ENCODE measurements at regions not wholly inside any gene's neighbourhood (a gene's known extent, or its start where the extent isn't known, plus 50 kb on each side); places are given as distances from the start of the nearest gene placed in this dataset.

DNA sequence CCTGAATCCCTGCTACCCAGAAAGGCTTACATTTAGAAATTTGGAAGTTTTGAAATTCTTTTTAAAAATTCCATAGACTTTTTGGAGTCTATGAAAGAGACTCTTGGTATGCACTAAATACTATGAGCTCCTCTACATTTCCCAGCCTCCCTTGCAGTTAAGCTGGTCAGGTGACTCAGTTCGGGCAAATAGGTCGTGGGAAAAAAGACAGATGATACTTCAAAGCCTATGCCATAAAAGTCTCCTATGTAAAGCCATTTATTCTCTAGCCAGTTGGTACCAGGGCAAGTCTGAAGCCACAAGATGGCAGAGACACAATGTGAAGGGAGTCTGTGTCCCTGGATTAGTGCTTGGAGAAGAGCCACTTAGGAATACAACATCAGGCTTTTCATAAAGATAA is 101.8 kb downstream of the BOD1 start:
- Histone ChIP-seq H3K27ac (ENCODE audit: insufficient read depth in 1 of 2, low read depth in 1 of 2, low read length in 2 of 2, poor library complexity in 1 of 2, severe bottlenecking in 2 of 2) (no peak overlapping the region), H3K27me3 (replicated peaks in 2 of 5; ENCODE audit: control insufficient read depth in 4 of 5, insufficient read depth in 5 of 5, low read length in 4 of 5) (peaks cover 4 to 16% (median 14%) of the 10 kb centered on the region in 5 experiments), H3K9me3 (ENCODE audit: control extremely low read depth in 1 of 5, control insufficient read depth in 4 of 5, insufficient read depth in 2 of 5, low read depth in 1 of 5, low read length in 4 of 5) (peaks cover 0 to 4% (median 0%) of the 10 kb centered on the region in 5 experiments), H3K36me3 (ENCODE audit: control insufficient read depth in 4 of 4, insufficient read depth in 4 of 4, low read length in 3 of 4) (no peaks in the 10 kb centered on the region), H3K4me3 (ENCODE audit: control insufficient read depth in 1 of 7, extremely low read depth in 1 of 7, insufficient read depth in 4 of 7, low read depth in 2 of 7, low read length in 6 of 7) (no peak overlapping the region), H3K4me1 (ENCODE audit: control extremely low read depth in 1 of 4, control insufficient read depth in 4 of 4, insufficient read depth in 4 of 4, low read length in 3 of 4) (no peaks in the 10 kb centered on the region)
- ChIA-PET POLR2A (no interaction called here), CTCF (interaction anchor here (1.2 kb wide), 1 partner anchor 11 kb away, joined by 3 read pairs; no protein-coding TSS in a partner anchor)
- DNase-seq, result no peak
- WGBS (ENCODE audit: insufficient coverage), result no CpG with 5 or more reads among the region's 2 CpGs

DNA sequence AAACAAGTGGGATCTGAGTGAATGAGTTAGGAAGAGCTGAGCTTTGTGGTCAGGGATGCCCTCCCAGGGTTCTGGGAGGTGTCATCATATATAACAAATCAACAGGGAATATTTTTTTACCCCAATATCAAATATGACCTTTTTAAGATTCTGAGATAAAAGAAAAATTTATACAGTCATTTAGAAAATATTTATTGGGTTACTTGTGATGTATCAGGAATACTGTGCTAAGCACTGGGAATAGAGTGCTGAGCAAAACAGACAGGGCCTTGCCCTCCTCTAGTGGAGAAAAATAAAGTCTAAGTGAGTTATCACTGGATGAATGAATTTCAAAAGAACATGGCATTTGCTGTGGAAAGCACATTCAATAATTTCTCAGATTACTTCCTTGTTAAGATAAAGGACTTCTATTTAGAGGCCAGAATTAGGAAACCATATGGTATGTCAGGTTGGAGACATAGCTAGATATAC is 102.9 kb downstream of the BOD1 start:
- peaks cover 4 to 14% (median 13%) of the 10 kb centered on the region in 5 experiments for H3K27me3 ChIP-seq (replicated peaks in 2 of 5; ENCODE audit: control insufficient read depth in 4 of 5, insufficient read depth in 5 of 5, low read length in 4 of 5)
- H3K9me3 ChIP-seq (ENCODE audit: control extremely low read depth in 1 of 5, control insufficient read depth in 4 of 5, insufficient read depth in 2 of 5, low read depth in 1 of 5, low read length in 4 of 5), result no peaks in the 10 kb centered on the region
- no peak overlapping the region for H3K27ac ChIP-seq (ENCODE audit: insufficient read depth in 1 of 2, low read depth in 1 of 2, low read length in 2 of 2, poor library complexity in 1 of 2, severe bottlenecking in 2 of 2)
- H3K4me3 ChIP-seq (ENCODE audit: control insufficient read depth in 1 of 7, extremely low read depth in 1 of 7, insufficient read depth in 4 of 7, low read depth in 2 of 7, low read length in 6 of 7), result no peak overlapping the region
- H3K4me1 ChIP-seq (ENCODE audit: control extremely low read depth in 1 of 4, control insufficient read depth in 4 of 4, insufficient read depth in 4 of 4, low read length in 3 of 4), result no peaks in the 10 kb centered on the region
- CTCF ChIA-PET, result no interaction called here
- no peaks in the 10 kb centered on the region for H3K36me3 ChIP-seq (ENCODE audit: control insufficient read depth in 4 of 4, insufficient read depth in 4 of 4, low read length in 3 of 4)
- DNase-seq, result no peak
- POLR2A ChIA-PET, result no interaction called here

DNA sequence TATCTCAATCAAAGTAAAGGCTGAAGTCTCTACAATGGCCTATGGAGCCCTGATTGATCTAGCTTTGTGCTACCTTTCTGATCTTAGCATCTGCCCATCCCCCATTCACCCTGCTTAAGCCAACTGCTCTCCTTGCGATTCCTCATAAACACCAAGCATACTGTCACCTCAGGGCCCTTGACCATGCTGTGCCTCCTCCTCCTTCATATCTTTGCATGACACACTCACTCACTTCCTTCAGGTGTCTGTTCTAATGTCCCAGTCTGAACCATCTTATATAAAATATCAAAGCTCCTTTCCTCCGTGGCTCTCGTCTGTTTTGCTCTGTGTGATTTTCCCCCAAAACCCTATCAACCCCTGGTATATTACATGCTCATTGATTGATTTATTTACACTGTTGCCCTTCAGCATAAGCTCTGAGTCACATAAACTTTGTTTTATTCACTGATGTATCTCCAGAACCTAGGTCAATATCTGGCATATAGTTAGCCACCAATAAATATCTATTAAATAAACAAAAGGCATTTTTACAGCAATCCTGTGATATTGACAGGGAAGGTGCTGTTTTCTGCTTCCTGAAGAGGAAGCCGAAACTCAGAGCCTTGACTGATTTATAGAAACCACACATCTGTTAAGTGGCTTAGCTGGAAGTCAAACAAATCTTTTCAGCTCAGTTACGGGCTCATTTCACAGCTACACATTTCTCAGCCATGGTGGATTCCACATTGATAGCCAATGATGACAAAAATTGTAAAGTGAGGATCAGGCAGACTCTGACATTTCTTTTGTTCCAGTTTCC is 103.6 kb downstream of the BOD1 start:
- 19% methylated on average over 5 of the region's 5 CpGs for WGBS (ENCODE audit: insufficient coverage)

DNA sequence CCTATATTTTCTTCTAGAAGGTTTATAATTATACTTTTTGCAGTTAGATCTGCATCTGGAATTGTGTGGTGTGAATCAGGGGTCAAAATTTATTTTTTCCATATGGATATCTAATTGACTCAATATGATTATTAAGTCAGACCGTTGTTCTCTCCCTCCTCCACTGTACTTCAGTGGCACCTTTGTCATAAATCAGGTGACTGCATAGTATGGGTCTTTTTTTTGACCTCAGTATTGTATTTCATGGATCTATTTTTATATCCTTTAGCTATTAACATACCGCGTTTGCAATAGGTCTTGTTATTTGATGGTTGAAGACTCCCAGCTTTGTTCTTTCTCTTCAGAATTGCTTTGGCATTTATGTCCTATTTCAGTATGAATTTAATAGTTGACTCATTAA is 107.4 kb downstream of the BOD1 start:
- peaks cover 0 to 12% (median 3%) of the 10 kb centered on the region in 5 experiments for H3K9me3 ChIP-seq (ENCODE audit: control extremely low read depth in 1 of 5, control insufficient read depth in 4 of 5, insufficient read depth in 2 of 5, low read depth in 1 of 5, low read length in 4 of 5)
- H3K4me3 ChIP-seq (ENCODE audit: control insufficient read depth in 1 of 7, extremely low read depth in 1 of 7, insufficient read depth in 4 of 7, low read depth in 2 of 7, low read length in 6 of 7), result no peak overlapping the region
- peaks cover 2 to 14% (median 8%) of the 10 kb centered on the region in 5 experiments for H3K27me3 ChIP-seq (replicated peaks in 2 of 5; ENCODE audit: control insufficient read depth in 4 of 5, insufficient read depth in 5 of 5, low read length in 4 of 5)
- DNase-seq, result no peak
- no peaks in the 10 kb centered on the region for H3K36me3 ChIP-seq (ENCODE audit: control insufficient read depth in 4 of 4, insufficient read depth in 4 of 4, low read length in 3 of 4)
- H3K27ac ChIP-seq (ENCODE audit: insufficient read depth in 1 of 2, low read depth in 1 of 2, low read length in 2 of 2, poor library complexity in 1 of 2, severe bottlenecking in 2 of 2), result no peak overlapping the region
- CTCF ChIA-PET, result no interaction called here
- no peaks in the 10 kb centered on the region for H3K4me1 ChIP-seq (ENCODE audit: control extremely low read depth in 1 of 4, control insufficient read depth in 4 of 4, insufficient read depth in 4 of 4, low read length in 3 of 4)
- WGBS (ENCODE audit: insufficient coverage), result no CpG with 5 or more reads among the region's 3 CpGs
- POLR2A ChIA-PET, result no interaction called here

More for the DNA sequence above, 103.6 kb downstream of the BOD1 start:
- POLR2A ChIA-PET, result no interaction called here
- no peaks in the 10 kb centered on the region for H3K36me3 ChIP-seq (ENCODE audit: control insufficient read depth in 4 of 4, insufficient read depth in 4 of 4, low read length in 3 of 4)
- peaks cover 4 to 14% (median 12%) of the 10 kb centered on the region in 5 experiments for H3K27me3 ChIP-seq (replicated peaks in 2 of 5; ENCODE audit: control insufficient read depth in 4 of 5, insufficient read depth in 5 of 5, low read length in 4 of 5)
- H3K27ac ChIP-seq (ENCODE audit: insufficient read depth in 1 of 2, low read depth in 1 of 2, low read length in 2 of 2, poor library complexity in 1 of 2, severe bottlenecking in 2 of 2), result no peak overlapping the region
- CTCF ChIA-PET, result no interaction called here
- no peaks in the 10 kb centered on the region for H3K4me1 ChIP-seq (ENCODE audit: control extremely low read depth in 1 of 4, control insufficient read depth in 4 of 4, insufficient read depth in 4 of 4, low read length in 3 of 4)
- no peaks in the 10 kb centered on the region for H3K9me3 ChIP-seq (ENCODE audit: control extremely low read depth in 1 of 5, control insufficient read depth in 4 of 5, insufficient read depth in 2 of 5, low read depth in 1 of 5, low read length in 4 of 5)
- no peak overlapping the region for H3K4me3 ChIP-seq (ENCODE audit: control insufficient read depth in 1 of 7, extremely low read depth in 1 of 7, insufficient read depth in 4 of 7, low read depth in 2 of 7, low read length in 6 of 7)
- peak in 1 of 3 donors; percentile 2 for DNase-seq

DNA sequence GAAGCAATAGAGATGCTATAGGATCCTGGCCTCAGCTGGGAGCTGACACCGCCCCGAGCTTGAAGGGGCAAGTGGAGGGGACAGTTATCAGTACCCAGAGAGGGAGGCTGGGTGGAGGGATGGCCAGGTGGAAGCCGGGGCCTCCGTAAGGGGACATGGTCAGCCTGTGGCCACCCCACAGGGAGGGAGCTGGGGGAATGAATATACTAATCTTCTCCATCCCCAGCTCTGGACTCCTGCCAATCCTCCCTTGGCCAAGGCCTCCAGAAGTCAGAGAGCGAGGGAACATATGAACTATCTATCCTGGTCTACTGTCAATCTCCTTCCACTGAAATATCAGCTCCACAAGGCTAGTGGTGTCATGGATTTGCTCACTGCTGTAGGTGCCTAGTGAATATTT is 109.3 kb downstream of the BOD1 start:
- peaks cover 0 to 12% (median 3%) of the 10 kb centered on the region in 5 experiments for H3K9me3 ChIP-seq (ENCODE audit: control extremely low read depth in 1 of 5, control insufficient read depth in 4 of 5, insufficient read depth in 2 of 5, low read depth in 1 of 5, low read length in 4 of 5)
- CTCF ChIA-PET, result interaction anchor here (0.8 kb wide), 1 partner anchor 550 kb away, joined by 3 read pairs; no protein-coding TSS in a partner anchor
- no peak overlapping the region for H3K27ac ChIP-seq (ENCODE audit: insufficient read depth in 1 of 2, low read depth in 1 of 2, low read length in 2 of 2, poor library complexity in 1 of 2, severe bottlenecking in 2 of 2)
- no peak for DNase-seq
- no peaks in the 10 kb centered on the region for H3K4me1 ChIP-seq (ENCODE audit: control extremely low read depth in 1 of 4, control insufficient read depth in 4 of 4, insufficient read depth in 4 of 4, low read length in 3 of 4)
- H3K36me3 ChIP-seq (ENCODE audit: control insufficient read depth in 4 of 4, insufficient read depth in 4 of 4, low read length in 3 of 4), result no peaks in the 10 kb centered on the region
- WGBS (ENCODE audit: insufficient coverage), result 93% methylated on average over 3 of the region's 5 CpGs
- H3K4me3 ChIP-seq (ENCODE audit: control insufficient read depth in 1 of 7, extremely low read depth in 1 of 7, insufficient read depth in 4 of 7, low read depth in 2 of 7, low read length in 6 of 7), result no peak overlapping the region
- POLR2A ChIA-PET, result no interaction called here
- peaks cover 2 to 5% (median 3%) of the 10 kb centered on the region in 5 experiments for H3K27me3 ChIP-seq (replicated peaks in 2 of 5; ENCODE audit: control insufficient read depth in 4 of 5, insufficient read depth in 5 of 5, low read length in 4 of 5)

DNA sequence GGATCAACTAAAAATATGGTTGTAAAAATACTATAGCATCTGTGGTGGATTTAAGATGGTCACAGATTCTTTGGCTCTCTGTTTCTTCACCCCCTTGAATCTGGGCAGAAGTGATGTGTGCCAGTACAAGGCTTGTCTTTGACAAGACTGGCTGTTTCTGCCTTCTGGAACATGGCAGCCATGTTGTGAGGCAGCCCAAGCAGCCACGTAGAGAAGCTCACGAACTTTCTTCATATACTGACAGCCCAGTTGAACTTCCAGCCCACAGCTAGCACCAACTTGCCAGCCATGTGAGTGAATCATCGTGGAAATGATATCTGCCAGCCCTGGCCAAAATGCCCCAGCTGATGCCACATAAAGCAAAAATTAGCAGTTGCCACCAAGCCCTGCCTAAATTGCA is 110.8 kb downstream of the BOD1 start:
- ChIA-PET CTCF (interaction anchor here (0.7 kb wide), 1 partner anchor 14 kb away, joined by 3 read pairs; no protein-coding TSS in a partner anchor), POLR2A (no interaction called here)
- 94% methylated on average over 3 of the region's 3 CpGs for WGBS (ENCODE audit: insufficient coverage)

DNA sequence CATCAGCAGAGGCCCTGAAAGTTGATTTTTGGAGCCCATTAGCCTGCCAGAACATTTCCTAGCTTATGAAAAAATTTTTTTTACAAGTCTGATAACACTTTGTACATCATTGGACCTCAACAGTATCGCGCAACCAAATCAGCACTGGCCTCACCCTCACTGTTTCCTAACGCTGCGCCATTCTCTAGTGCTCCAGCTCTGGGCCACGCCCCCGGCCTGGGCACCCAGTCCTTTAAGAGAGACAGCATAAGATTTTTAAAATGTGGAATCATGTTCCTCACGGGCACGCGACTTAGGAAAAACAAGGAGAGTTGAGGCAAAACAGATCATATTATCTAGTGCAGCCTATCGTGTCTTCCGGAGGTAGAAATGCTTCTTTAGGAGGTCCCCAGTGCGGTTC is 114.5 kb downstream of the BOD1 start:
- no peak overlapping the region for H3K4me3 ChIP-seq (ENCODE audit: control insufficient read depth in 1 of 7, extremely low read depth in 1 of 7, insufficient read depth in 4 of 7, low read depth in 2 of 7, low read length in 6 of 7)
- DNase-seq, result no peak
- no peak overlapping the region for H3K27ac ChIP-seq (ENCODE audit: insufficient read depth in 1 of 2, low read depth in 1 of 2, low read length in 2 of 2, poor library complexity in 1 of 2, severe bottlenecking in 2 of 2)
- CTCF ChIA-PET, result no interaction called here
- POLR2A ChIA-PET, result no interaction called here
- H3K4me1 ChIP-seq (ENCODE audit: control extremely low read depth in 1 of 4, control insufficient read depth in 4 of 4, insufficient read depth in 4 of 4, low read length in 3 of 4), result no peaks in the 10 kb centered on the region
- peaks cover 0 to 18% (median 4%) of the 10 kb centered on the region in 5 experiments for H3K27me3 ChIP-seq (replicated peaks in 2 of 5; ENCODE audit: control insufficient read depth in 4 of 5, insufficient read depth in 5 of 5, low read length in 4 of 5)
- peaks cover 0 to 12% (median 3%) of the 10 kb centered on the region in 5 experiments for H3K9me3 ChIP-seq (ENCODE audit: control extremely low read depth in 1 of 5, control insufficient read depth in 4 of 5, insufficient read depth in 2 of 5, low read depth in 1 of 5, low read length in 4 of 5)
- 96% methylated on average over 12 of the region's 12 CpGs for WGBS (ENCODE audit: insufficient coverage)
- no peaks in the 10 kb centered on the region for H3K36me3 ChIP-seq (ENCODE audit: control insufficient read depth in 4 of 4, insufficient read depth in 4 of 4, low read length in 3 of 4)

More for the DNA sequence above, 110.8 kb downstream of the BOD1 start:
- Histone ChIP-seq H3K27ac (ENCODE audit: insufficient read depth in 1 of 2, low read depth in 1 of 2, low read length in 2 of 2, poor library complexity in 1 of 2, severe bottlenecking in 2 of 2) (no peak overlapping the region), H3K4me3 (ENCODE audit: control insufficient read depth in 1 of 7, extremely low read depth in 1 of 7, insufficient read depth in 4 of 7, low read depth in 2 of 7, low read length in 6 of 7) (no peak overlapping the region), H3K9me3 (ENCODE audit: control extremely low read depth in 1 of 5, control insufficient read depth in 4 of 5, insufficient read depth in 2 of 5, low read depth in 1 of 5, low read length in 4 of 5) (peaks cover 0 to 12% (median 3%) of the 10 kb centered on the region in 5 experiments), H3K4me1 (ENCODE audit: control extremely low read depth in 1 of 4, control insufficient read depth in 4 of 4, insufficient read depth in 4 of 4, low read length in 3 of 4) (no peaks in the 10 kb centered on the region), H3K36me3 (ENCODE audit: control insufficient read depth in 4 of 4, insufficient read depth in 4 of 4, low read length in 3 of 4) (no peaks in the 10 kb centered on the region), H3K27me3 (replicated peaks in 2 of 5; ENCODE audit: control insufficient read depth in 4 of 5, insufficient read depth in 5 of 5, low read length in 4 of 5) (peaks cover 0 to 13% (median 2%) of the 10 kb centered on the region in 5 experiments)
- DNase-seq, result no peak

Measured in common myeloid progenitor, CD34-positive (primary cell).